Head of caudate nucleus (tissue), 42 donors: ENCODE measurements at regions not wholly inside any gene's neighbourhood (a gene's known extent, or its start where the extent isn't known, plus 50 kb on each side); places are given as distances from the start of the nearest gene placed in this dataset.
"Not testable (repeated sequence)": the region's sequence is repeated elsewhere in the genome, so short reads cannot be mapped to it uniquely, and the experiment has no call there.

Source experiments
- DNase-seq, 42 donors: peaks; one replicate each; pipeline versions ENCODE4 v3.0.0 to v3.0.0-alpha.2; 2020 to 2021; ENCODE audit warnings: mixed read lengths in 7 of 42
- intact Hi-C: fragments of 100-400 bp; cut with DNase I; formaldehyde crosslinking; loops from one replicate; pipeline ENCODE4 v1.15.0; 2022

GRCh38 chr7:81070956-81071355 is 152.1 kb upstream of the SEMA3C start:
- no peak for DNase-seq
- intact Hi-C loops = no loop called here

- intact Hi-C loops = no loop called here
- DNase-seq = no peak
These were observed 147.9 kb upstream of the SEMA3C start for GRCh38 chr7:81066797-81067196.

- no peak for DNase-seq
- intact Hi-C loops = no loop called here
These were observed 145.6 kb upstream of the SEMA3C start for GRCh38 chr7:81064426-81064825.

GRCh38 chr7:81062755-81063154 is 143.9 kb upstream of the SEMA3C start:
- intact Hi-C loops = no loop called here
- no peak for DNase-seq

GRCh38 chr7:81057469-81057868 is 138.6 kb upstream of the SEMA3C start:
- DNase-seq, intact Hi-C loops: not testable (repeated sequence)

GRCh38 chr7:81053623-81054022 is 134.8 kb upstream of the SEMA3C start:
- DNase-seq = no peak
- intact Hi-C loops = no loop called here

GRCh38 chr7:81051811-81052413 is 133.1 kb upstream of the SEMA3C start:
- intact Hi-C loops = no loop called here
- DNase-seq = no peak

- intact Hi-C loops = no loop called here
- DNase-seq = no peak
These were observed 126.7 kb upstream of the SEMA3C start for GRCh38 chr7:81045491-81046030.

- intact Hi-C loops = not testable (repeated sequence)
These were observed 123.8 kb upstream of the SEMA3C start for GRCh38 chr7:81042646-81043045.

GRCh38 chr7:81040496-81040895 is 121.6 kb upstream of the SEMA3C start:
- intact Hi-C loops = no loop called here
- DNase-seq = no peak

More at GRCh38 chr7:81042646-81043045, 123.8 kb upstream of the SEMA3C start:
- not testable (repeated sequence) for DNase-seq

GRCh38 chr7:81036871-81037270 is 118.0 kb upstream of the SEMA3C start:
- DNase-seq = no peak
- intact Hi-C loops = no loop called here

GRCh38 chr7:81036057-81036456 is 117.2 kb upstream of the SEMA3C start:
- DNase-seq = no peak
- intact Hi-C loops = no loop called here

GRCh38 chr7:81031996-81032395 is 113.1 kb upstream of the SEMA3C start:
- intact Hi-C loops = no loop called here
- no peak for DNase-seq

- no peak for DNase-seq
- intact Hi-C loops = no loop called here
These were observed 112.4 kb upstream of the SEMA3C start for GRCh38 chr7:81031243-81031642.

- intact Hi-C loops = no loop called here
- no peak for DNase-seq
These were observed 111.6 kb upstream of the SEMA3C start for GRCh38 chr7:81030472-81030871.

GRCh38 chr7:81029511-81029910 is 110.7 kb upstream of the SEMA3C start:
- intact Hi-C loops = no loop called here
- no peak for DNase-seq

- intact Hi-C loops = no loop called here
- DNase-seq = no peak
These were observed 106.5 kb upstream of the SEMA3C start for GRCh38 chr7:81025360-81025759.

GRCh38 chr7:81014908-81015307 is 96.1 kb upstream of the SEMA3C start:
- intact Hi-C loops = no loop called here

GRCh38 chr7:81014266-81014665 is 95.4 kb upstream of the SEMA3C start:
- intact Hi-C loops = no loop called here

More at GRCh38 chr7:81014908-81015307, 96.1 kb upstream of the SEMA3C start:
- no peak for DNase-seq

GRCh38 chr7:81013083-81013817 is 94.4 kb upstream of the SEMA3C start:
- intact Hi-C loops = no loop called here
- DNase-seq = no peak

More at GRCh38 chr7:81014266-81014665, 95.4 kb upstream of the SEMA3C start:
- DNase-seq = no peak

GRCh38 chr7:81008901-81009300 is 90.0 kb upstream of the SEMA3C start:
- intact Hi-C loops = no loop called here
- no peak for DNase-seq
